Kidney (tissue), 13 donors: ENCODE measurements at regions not wholly inside any gene's neighbourhood (a gene's known extent, or its start where the extent isn't known, plus 50 kb on each side); places are given as distances from the start of the nearest gene placed in this dataset.

Experiments
- DNase-seq, 5 donors: peaks; one replicate each; pipeline ENCODE4 v3.0.0-alpha.2; 2013 to 2020
- FAIRE-seq: peaks from 2 replicates; lab custom pipeline; 2012; peaks lifted over from hg19 to GRCh38; lab: Jason Lieb, UNC
- H3K27ac ChIP-seq, 2 donors: one replicate each; pipeline ENCODE4 v1.7.0; 2013; ENCODE audit warnings: low read depth in 2 of 2, low read length in 2 of 2, inconsistent platforms in 1 of 2
- H3K27me3 ChIP-seq: one replicate; pipeline ENCODE4 v1.7.1; 2013; ENCODE audit warnings: low read length, inconsistent platforms; ENCODE audit not compliant: control insufficient read depth, insufficient read depth
- H3K36me3 ChIP-seq, 3 donors: one replicate each; pipeline versions ENCODE4 v1.7.0 to v1.7.1; 2013; ENCODE audit warnings: low read length in 3 of 3, control low read depth in 1 of 3, inconsistent platforms in 1 of 3; ENCODE audit not compliant: insufficient read depth in 3 of 3, control insufficient read depth in 2 of 3
- H3K4me1 ChIP-seq, 3 donors: one replicate each; pipeline versions ENCODE4 v1.7.0 to v1.7.1; 2013; ENCODE audit warnings: low read length in 3 of 3, inconsistent platforms in 1 of 3, low read depth in 1 of 3; ENCODE audit not compliant: control insufficient read depth in 2 of 3, insufficient read depth in 2 of 3
- H3K4me3 ChIP-seq, 3 donors: one replicate each; pipeline versions ENCODE4 v1.7.0 to v1.8.1; 2013; ENCODE audit warnings: low read length in 3 of 3, control low read depth in 1 of 3, inconsistent platforms in 1 of 3
- H3K9ac ChIP-seq, 3 donors: one replicate each; pipeline versions ENCODE4 v1.7.0 to v1.7.1; 2013; ENCODE audit warnings: low read length in 3 of 3, control low read depth in 1 of 3, inconsistent platforms in 1 of 3
- H3K9me3 ChIP-seq, 3 donors: one replicate each; pipeline versions ENCODE4 v1.7.0 to v1.7.1; 2013; ENCODE audit warnings: low read length in 3 of 3, control low read depth in 1 of 3, inconsistent platforms in 1 of 3; ENCODE audit not compliant: control insufficient read depth in 2 of 3, insufficient read depth in 1 of 3
- intact Hi-C: fragments of 100-400 bp; cut with DNase I; formaldehyde crosslinking; loops from one replicate; pipeline ENCODE4 v1.11.1; 2022
- TF ChIP-seq, protein P1 (sequence below): IDR thresholded peaks from 3 replicates; pipeline ENCODE4 v1.5.1; 2012; ENCODE audit warnings: mild to moderate bottlenecking, moderate library complexity, borderline replicate concordance; ENCODE audit not compliant: insufficient read depth; ENCODE audit errors: extremely low read depth
- donor health status: control.
- donor health status: control.
- donor health status: control.
- donor health status: control.
- donor health status: control.
- donor health status: DM: yes; HTN: yes; CAD: no.
- donor health status: Normal renal cell carcinoma (clear cell type).

DNA sequence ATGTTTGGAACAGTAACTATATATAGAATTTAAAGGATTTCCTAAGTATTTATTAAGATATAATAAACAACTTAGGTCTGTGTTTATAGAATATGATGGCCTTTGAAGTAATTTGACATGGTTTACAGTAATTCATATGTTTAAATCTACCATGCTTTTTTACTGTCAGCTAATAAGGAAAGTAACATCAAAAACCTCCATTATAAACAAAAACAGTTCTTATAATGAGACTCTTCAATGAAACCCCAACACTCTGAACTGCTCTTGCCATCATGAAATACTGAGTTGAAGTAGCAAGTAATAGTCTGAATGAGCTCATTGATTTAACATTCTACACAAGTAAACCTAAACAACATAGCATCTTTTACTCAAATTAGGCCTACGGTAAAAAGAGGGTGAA, 1236.5 kb downstream of the FSTL5 start:
- H3K4me3 ChIP-seq = no peak overlapping the region
- no peak overlapping the region for H3K27ac ChIP-seq
- no peaks in the 10 kb centered on the region for H3K4me1 ChIP-seq
- H3K27me3 ChIP-seq = no peaks in the 10 kb centered on the region
- intact Hi-C loops = no loop called here
- no peak for DNase-seq
- no peak overlapping the region for H3K9ac ChIP-seq
- TF ChIP-seq, protein P1, sequence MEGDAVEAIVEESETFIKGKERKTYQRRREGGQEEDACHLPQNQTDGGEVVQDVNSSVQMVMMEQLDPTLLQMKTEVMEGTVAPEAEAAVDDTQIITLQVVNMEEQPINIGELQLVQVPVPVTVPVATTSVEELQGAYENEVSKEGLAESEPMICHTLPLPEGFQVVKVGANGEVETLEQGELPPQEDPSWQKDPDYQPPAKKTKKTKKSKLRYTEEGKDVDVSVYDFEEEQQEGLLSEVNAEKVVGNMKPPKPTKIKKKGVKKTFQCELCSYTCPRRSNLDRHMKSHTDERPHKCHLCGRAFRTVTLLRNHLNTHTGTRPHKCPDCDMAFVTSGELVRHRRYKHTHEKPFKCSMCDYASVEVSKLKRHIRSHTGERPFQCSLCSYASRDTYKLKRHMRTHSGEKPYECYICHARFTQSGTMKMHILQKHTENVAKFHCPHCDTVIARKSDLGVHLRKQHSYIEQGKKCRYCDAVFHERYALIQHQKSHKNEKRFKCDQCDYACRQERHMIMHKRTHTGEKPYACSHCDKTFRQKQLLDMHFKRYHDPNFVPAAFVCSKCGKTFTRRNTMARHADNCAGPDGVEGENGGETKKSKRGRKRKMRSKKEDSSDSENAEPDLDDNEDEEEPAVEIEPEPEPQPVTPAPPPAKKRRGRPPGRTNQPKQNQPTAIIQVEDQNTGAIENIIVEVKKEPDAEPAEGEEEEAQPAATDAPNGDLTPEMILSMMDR = no peak
- H3K9me3 ChIP-seq = no peaks in the 10 kb centered on the region
- no peak for FAIRE-seq
- H3K36me3 ChIP-seq = no peaks in the 10 kb centered on the region

DNA sequence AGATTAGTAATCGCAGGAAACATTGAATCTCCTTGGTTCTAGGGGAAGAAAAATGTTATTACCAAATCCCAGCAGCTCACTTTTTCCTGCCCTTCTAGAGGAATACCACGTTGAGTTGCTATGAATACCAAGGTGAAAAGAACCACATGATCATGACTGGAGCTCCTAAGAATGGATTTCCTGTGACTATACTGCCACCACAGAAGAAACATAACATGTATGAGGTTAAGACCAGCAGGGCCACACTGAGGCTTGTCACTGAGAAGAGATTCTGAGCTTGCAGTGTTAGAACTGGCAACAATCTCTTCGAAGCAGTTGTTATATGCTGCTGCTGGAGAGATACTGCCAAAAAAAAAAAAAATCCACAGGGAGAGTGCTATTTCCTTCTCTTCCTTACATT, 1235.3 kb downstream of the FSTL5 start:
- no peaks in the 10 kb centered on the region for H3K27me3 ChIP-seq
- no peaks in the 10 kb centered on the region for H3K36me3 ChIP-seq
- FAIRE-seq = no peak
- H3K9ac ChIP-seq = no peak overlapping the region
- no peaks in the 10 kb centered on the region for H3K9me3 ChIP-seq
- H3K4me3 ChIP-seq = no peak overlapping the region
- DNase-seq = no peak
- H3K27ac ChIP-seq = no peak overlapping the region
- H3K4me1 ChIP-seq = no peaks in the 10 kb centered on the region
- TF ChIP-seq, protein P1 = no peak
- intact Hi-C loops = no loop called here

DNA sequence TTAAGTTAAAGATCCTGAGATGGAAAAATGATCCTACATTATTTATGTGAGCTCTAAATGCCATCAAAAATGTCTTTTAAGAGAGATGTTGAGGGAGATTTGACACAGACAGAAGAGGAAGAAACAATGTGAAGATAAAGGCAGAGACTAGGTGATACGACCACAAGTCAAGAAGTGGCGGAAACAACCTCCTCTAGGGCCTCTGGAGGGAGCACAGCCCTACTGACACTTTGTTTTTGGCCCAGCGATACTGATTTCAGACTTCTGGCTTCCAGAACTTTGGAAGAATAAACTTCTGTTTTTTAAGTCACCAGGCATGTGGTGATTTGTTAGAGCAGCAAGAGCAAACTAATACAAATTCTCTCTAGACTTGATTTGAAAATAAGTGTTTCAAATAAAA, 1216.1 kb downstream of the FSTL5 start:
- H3K27ac ChIP-seq = no peak overlapping the region
- no peak for FAIRE-seq

More for the DNA sequence above, 1216.1 kb downstream of the FSTL5 start:
- no peak for DNase-seq
- Histone ChIP-seq H3K4me3 (no peak overlapping the region), H3K9ac (no peak overlapping the region), H3K4me1 (no peaks in the 10 kb centered on the region), H3K27me3 (no peaks in the 10 kb centered on the region), H3K9me3 (no peaks in the 10 kb centered on the region), H3K36me3 (no peaks in the 10 kb centered on the region)
- intact Hi-C loops = no loop called here
- TF ChIP-seq, protein P1 = no peak
